Dermis microvascular lymphatic vessel endothelial cell (primary cell): ENCODE measurements at regions not wholly inside any gene's neighbourhood (a gene's known extent, or its start where the extent isn't known, plus 50 kb on each side); places are given as distances from the start of the nearest gene placed in this dataset.

Source experiments
- DNase-seq, 2 donors: peaks; one replicate each; pipeline versions ENCODE4 v3.0.0 to v3.0.0-alpha.2; 2010; ENCODE audit warnings: low read depth in 2 of 2

GRCh38 chr3:135310317-135310716 is 515.3 kb downstream of the EPHB1 start:
- no peak for DNase-seq

- no peak for DNase-seq
Observed at GRCh38 chr3:135311699-135312098, 516.6 kb downstream of the EPHB1 start.

- DNase-seq = no peak
Observed at GRCh38 chr3:135314237-135314636, 519.2 kb downstream of the EPHB1 start.

GRCh38 chr3:135324301-135324700 is 529.2 kb downstream of the EPHB1 start:
- no peak for DNase-seq

GRCh38 chr3:135325096-135325495 is 530.0 kb downstream of the EPHB1 start:
- DNase-seq = no peak

DNA sequence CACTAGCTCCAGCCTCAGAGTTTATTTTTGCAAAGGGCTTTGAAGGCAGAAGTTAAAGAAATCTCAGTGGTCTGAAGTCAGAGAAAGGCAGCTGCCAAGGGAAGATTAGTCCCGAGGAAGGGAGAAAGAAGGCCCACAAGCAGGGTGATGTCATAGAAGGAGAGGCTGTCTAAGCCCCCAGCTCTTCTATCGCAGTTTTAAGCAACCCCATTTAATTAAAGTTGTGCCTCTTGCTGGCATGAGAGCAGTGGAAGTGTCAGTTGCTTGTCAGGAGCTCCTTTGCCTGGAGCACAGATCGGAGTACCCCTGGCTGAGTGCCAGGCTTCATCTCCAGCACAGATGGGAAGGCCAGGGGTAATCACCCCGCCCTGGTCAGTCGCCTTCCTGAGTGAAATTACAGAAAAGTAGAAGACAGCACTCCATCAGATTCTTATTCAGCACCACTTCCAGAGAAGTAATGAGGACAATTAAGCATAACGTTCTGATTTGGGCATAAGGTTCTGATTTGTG is 530.7 kb downstream of the EPHB1 start:
- DNase-seq = no peak

DNA sequence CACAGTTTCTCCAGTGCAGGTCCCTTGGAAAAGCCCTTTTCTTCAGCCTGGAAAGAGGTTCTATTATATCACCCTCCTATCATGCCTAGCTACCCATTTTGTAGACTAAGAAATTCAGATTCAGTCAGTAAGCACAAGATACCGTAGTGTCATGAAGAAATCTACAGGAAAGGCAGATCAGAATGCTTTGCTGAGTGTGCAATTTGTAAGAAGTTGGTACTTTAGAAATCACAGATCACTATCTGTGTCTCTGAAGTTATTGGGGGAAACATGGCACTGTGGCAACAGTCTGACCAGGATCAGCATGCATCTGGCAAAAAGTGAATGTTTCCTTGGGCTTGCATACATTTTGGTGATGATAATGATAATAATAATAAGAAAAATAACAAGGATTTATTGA is 531.8 kb downstream of the EPHB1 start:
- DNase-seq = no peak

- no peak for DNase-seq
Observed at GRCh38 chr3:135328036-135328435, 533.0 kb downstream of the EPHB1 start.

DNA sequence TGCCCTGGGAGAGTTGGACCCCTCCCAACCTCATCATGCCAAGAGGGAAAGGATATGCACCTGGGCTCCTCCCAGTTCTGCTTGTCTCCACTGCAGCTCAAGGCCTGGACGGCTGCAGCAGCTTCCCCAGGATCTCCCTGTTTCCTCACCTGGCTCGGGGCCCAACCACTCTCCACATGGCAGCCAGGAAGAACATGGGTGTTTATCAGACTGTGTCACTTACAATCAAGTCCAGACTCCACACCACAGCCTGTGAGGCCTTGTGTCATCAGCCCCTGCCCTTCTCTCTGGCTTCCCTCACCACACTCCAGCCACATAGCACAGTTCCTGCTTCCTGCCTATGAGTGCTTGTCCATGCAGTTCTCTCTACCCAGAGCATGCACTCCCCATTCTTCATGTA is 534.4 kb downstream of the EPHB1 start:
- DNase-seq = no peak

- DNase-seq = no peak
Observed at GRCh38 chr3:135337192-135337591, 542.1 kb downstream of the EPHB1 start.

DNA sequence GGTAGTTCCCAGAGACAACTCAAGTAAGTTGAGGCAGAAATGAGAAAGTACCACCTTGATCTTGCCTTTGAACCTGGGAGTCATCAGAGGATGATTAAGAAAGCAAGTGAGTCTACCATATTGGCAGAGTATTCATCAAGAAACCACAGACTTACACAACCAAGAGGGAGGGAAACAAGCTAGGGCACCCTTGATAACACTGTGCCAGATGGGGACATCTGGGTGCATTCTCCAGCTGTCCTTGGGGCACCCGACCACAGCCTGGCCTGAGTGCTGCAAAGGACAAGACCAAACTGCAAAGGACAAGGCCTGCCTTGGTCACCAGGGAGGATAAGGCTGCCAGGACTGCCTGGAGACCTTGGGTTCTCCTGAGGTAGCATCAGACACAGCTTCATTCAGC is 553.6 kb downstream of the EPHB1 start:
- DNase-seq = no peak

DNA sequence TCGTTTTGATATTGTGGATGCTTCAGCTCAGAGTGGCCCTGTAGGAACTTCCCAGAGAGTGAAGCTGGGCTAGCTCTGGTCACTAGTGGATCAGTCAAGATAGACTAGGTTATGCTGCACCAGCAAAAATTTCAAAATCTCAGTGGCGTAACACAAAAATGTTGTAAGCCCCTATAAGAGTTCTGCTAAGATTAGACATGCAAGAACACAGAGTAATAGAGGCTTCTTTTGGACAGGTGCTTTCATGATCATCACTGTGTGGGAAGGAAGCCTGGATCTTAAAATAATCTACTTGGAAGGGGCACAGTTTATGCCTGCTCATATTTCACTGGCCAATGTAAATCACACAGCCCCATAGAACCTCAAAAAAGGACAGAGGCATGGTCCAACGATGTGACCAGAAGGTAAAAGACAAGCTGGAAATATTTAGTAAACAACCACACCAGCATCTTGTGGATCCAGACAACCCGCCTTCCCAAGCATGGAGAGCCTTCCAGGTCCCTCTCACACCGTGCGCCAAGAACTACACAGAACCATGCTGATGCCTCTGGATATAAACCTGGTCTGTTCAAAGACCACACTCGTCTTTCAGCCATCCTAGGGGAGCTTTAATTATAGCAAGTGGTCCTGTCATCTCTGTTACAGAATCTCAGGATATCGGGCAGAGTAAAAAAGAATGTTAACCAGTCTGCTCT is 554.3 kb downstream of the EPHB1 start:
- no peak for DNase-seq

DNA sequence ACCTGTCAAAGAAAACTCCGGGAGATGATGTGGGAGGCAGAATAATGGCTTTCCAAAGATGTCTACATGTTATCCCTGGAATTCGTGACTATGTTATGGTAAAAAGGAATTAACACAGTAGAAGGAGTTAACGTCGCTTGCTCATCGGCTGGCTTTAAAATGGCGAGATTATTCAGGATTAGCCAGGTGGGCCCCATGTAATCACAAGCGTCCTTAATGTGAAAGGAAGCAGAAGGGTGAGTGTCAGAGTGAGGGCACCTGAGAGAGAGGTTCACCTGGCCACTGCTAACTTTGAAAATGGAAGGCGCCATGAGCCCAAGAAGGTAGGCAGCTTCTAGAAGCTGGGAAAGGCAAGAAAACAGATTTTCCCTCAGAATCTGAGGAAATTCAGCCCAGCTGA is 557.2 kb downstream of the EPHB1 start:
- DNase-seq = no peak

DNA sequence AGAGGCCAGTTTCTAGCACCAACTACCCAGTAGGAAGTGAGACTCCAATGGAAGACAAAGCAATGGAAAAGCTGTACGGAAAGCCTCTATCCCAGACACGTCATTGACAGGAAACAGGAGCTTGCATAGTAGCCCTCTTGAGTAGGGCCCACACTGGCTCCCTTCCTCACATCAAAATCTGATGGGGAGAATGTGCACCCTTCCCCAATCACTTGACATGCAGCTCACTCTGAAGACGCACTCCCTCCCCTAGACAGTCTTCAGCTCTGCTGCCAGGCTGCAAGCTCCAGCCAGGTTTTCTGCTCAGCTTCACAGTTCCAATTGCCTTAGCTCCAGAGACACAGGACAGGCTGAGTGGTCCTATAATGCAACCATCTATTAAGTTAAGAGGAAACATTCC is 567.8 kb downstream of the EPHB1 start:
- no peak for DNase-seq

GRCh38 chr3:135364676-135365075 is 569.6 kb downstream of the EPHB1 start:
- no peak for DNase-seq

GRCh38 chr3:135366816-135367215 is 571.8 kb downstream of the EPHB1 start:
- no peak for DNase-seq

- no peak for DNase-seq
Observed at GRCh38 chr3:135368316-135368715, 573.3 kb downstream of the EPHB1 start.

DNA sequence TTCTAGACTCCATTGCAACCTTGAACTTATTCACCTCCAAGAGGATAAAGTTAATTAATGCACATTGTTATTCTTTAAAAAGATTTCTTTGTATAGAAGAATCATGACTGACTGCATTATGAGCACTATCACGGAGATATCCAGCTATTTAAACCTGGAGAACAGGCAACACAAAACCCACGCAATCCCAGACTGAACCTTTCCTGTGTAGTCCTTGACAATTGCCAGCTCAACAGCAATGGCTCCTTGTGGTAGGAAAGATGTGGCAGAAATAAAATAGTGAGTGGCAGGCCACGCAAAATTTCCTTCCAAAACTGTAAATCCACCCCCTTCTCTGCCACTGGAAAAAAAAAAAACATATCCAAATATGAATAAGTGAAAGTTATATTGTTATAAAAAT is 573.7 kb downstream of the EPHB1 start:
- no peak for DNase-seq

DNA sequence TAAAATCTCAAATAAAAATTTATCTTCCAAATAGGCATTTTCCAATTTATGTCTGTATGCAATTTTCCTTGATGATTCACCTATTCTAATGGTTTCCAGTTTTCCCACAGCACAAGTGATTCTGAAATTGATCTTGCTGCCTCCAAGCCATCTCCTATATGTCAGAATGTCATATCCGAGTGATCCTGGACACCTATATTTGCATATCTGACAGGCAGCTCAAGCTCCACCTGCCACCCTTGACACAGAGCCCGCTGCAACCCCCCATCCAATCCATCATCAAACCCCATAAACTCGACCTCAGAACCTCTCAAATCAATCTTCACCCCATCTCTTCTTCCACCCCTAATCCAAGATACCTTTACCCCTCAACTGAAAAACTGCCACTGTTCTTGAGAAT is 579.5 kb downstream of the EPHB1 start:
- DNase-seq = no peak

GRCh38 chr3:135382188-135382587 is 583.3 kb upstream of the PPP2R3A start:
- DNase-seq = no peak

DNA sequence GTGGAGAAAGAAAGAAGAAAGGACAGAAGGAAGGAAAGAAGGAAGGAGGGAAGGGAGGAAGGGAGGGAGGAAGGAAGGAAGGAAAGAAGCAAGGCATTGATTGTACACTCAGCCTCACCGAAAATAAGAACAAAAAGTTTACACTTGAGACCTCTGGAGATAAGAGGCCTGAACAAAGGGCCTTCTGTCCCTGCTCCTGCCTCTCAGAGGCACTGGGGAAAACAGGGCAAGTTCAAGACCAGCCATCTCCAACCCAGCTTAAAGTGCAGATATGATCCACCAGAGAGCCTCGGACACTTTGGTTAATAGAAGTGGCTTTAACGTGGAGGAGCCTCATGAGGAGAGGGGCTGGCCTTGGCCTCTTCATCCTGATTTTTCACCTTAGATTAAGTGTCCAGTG is 582.9 kb upstream of the PPP2R3A start:
- no peak for DNase-seq

GRCh38 chr3:135383301-135383700 is 582.2 kb upstream of the PPP2R3A start:
- DNase-seq = no peak

DNA sequence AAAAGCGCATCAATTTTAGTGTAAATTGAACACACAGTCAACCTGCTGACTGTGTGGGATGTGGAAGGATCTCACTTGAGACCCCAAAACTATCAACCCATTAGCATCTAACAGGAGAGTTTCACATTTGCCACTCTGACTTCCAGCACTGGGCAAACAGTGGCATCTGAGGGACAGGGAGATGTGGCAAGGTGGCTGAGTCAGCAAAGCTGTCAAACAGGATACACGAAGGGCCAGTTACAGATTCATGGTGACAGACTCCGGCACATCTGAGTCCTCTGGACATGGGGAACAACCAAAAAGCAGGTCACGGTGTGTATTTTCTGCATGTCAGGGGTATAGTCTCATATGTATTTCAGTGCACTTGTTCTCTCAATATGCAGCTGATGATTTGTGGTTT is 573.4 kb upstream of the PPP2R3A start:
- DNase-seq = no peak

GRCh38 chr3:135393159-135393558 is 572.4 kb upstream of the PPP2R3A start:
- DNase-seq = no peak
